CD1c-positive myeloid dendritic cell (primary cell): ENCODE measurements at regions not wholly inside any gene's neighbourhood (a gene's known extent, or its start where the extent isn't known, plus 50 kb on each side); places are given as distances from the start of the nearest gene placed in this dataset.
"Not testable (repeated sequence)": the region's sequence is repeated elsewhere in the genome, so short reads cannot be mapped to it uniquely, and the experiment has no call there.

Experiments
- DNase-seq: peaks from one replicate; pipeline ENCODE4 v3.0.0-alpha.2; 2016; ENCODE audit errors: extremely low spot score

DNA sequence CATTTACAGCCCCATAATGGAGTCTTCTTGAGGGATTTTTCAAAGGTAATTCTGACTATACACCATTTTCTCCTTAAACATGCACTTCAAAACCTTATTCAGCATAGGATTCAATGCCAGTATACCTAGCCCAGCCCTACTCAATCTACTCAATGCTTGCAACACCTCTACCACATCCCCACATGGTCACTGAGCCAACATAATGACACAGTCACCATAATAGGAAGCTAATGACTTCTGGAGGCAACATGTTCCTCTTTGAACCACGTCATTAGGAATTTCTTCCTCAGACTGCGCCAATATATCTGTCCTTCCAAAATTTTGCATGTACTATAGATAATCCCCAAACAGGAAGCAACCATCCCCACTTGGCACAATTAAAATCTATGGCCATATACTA is 153.9 kb upstream of the SETMAR start:
- DNase-seq: no peak

DNA sequence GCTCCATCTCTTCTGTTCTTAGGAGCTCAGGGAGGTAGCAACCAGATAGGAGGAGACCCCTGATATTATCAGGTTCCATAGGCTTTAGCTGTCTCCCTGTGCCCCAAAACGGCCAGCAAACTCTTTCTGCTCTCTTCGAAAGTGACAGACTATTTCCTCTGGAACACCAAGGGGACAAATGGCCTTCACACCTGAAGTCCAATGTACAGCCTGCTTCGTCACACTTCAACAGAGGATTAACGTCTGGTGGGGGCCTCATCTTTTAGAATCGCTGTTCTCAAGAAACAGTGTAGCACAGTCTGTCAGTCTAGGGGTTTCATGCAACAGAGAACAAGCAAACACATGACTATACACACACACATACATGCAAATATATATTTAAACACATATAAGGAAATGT is 152.4 kb upstream of the SETMAR start:
- DNase-seq: no peak

DNA sequence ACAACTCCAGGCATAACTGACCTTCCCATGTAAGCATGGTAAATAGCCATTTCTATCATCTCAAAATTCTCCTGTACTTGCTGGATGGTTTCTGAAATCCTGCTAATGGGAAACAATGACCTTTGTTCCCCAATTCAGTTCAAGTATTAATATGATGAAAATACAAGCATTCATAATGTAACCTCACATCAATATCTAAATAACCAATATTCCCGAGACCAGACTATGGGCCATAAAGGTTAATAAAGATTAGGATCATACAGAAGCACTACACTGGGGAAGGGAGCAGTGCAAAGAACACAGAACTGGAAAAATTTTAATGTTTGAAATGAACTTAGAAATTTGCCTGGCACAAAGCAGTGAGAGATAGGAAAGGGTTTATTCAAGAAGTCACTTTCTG is 151.3 kb upstream of the SETMAR start:
- DNase-seq: no peak

DNA sequence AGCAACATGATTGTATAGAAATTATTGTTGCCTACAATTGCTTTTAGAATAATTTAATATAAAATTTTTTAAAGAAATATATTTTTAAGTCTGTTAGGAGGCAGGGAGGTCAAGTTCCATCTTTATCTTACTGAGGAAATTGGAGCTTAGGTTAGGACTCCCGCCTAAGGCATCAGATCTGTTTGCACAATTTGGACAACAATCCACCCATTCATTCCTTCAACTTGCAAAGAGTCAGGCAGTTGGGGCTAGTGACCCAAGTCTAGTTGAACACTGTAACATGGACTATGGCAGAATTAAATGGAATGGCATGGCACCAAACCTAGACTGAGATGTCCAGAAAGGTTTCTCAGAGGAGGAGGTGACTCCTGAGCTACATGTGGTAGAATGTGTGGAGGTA is 149.4 kb upstream of the SETMAR start:
- no peak for DNase-seq

DNA sequence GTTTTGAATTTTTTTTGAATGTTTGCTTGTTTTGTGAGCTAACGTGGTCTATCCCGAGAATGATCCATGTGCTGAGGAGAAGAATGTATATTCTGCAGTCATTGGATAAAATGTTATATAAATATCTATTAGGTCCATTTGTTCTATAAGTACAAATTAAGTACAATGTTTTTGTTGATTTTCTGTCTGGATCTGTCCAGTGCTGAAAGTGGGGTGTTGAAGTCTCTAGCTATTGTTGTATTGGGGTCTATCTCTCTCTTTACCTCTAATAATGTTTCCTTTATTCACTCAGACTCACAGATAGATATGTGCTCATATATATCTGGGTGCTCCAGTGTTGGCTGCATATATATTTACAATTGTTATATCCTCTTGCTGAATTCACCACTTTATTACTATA is 144.8 kb upstream of the SETMAR start:
- DNase-seq: no peak

DNA sequence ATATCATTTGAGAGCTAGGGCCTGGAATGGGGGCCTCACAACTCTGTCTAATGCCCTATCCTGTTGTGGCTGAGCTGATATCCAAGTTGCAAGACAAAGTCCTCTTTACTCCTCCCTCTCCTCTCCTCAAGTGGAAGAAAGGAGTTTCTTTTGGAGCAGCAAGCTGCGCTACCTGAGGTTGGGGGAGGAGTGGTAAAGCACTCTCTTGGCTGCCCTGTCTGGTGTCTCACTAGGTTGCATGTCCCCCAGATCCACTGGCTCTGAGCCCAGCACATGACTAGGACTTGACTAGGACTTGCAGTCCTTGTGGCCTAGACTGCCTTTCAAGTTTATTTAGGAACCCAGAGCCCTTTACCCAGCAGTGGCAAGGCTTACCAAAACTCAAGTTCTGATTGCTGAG is 141.1 kb upstream of the SETMAR start:
- DNase-seq: no peak

DNA sequence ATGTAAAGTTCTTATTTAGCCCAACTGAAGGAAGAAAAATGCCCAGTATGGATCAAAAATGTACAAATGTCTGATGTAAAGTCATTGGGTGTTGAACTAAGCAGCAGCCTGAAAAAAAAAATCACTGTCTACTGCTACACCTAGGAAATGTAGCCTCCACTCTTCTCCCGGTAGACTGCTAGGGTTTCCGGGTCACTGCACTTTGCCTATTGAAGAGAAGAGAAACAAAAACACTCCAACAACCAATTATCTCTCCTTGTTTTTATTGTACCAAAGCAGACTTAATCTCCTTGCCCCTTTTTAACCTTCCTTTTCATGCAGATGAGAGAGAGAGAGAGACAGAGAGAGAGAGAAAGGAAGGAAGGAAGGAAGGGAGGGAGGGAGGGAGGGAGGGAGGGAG is 140.2 kb upstream of the SETMAR start:
- no peak for DNase-seq

DNA sequence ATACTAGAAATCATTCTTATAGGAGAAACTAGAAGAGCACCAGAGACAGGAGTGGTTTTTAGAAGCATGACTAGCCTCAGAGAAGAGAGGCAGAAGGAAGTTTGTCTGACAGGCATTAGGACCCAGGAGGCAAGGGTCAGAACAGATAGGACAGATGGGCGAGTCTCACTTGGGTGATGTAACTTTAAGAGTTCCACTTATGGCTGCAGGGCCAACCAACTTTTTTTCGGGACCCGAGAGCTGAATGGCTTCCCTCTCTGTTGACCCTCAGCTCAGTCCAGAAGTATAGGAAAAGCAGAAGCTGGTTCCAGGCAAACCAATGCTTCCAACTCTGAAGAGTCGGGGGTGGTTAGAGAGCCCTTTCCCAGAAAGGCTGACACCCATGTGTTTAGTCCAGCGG is 136.6 kb upstream of the SETMAR start:
- DNase-seq: no peak

DNA sequence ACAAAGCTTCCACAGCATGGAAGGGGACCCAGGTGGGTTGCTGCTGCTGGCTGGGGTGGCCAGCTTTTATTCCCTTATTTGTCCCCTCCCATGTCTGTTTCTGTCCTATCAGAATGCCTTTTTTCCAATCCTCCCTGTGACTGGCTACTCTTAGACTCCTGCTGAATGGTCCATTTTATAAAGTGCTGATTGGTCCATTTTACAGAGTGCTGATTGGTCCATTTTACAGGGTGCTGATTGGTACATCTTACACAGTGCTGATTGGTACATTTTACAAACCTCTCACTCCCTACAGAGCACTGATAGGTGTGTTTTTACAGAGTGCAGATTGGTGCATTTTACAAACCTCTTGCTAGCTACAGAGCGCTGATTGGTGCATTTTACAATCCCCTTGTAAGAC is 135.9 kb upstream of the SETMAR start:
- not testable (repeated sequence) for DNase-seq

DNA sequence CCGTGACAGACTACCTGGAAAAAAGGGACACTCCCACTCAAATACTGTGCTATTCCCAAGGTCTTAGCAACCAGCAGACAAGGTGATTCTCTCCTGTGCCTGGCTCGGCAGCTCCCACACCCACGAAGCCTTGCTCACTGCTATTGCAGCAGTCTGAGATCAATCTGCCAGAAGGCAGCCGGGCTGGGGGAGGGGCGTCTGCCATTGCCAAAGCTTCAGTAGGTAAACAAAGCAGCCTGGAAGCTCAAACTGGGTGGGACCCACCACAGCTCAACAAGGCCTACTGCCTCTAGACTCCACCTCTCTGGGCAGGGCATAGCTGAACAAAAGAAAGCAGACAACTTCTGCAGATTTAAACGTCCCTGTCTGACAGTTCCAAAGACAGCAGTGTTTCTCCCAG is 128.4 kb upstream of the SETMAR start:
- no peak for DNase-seq

DNA sequence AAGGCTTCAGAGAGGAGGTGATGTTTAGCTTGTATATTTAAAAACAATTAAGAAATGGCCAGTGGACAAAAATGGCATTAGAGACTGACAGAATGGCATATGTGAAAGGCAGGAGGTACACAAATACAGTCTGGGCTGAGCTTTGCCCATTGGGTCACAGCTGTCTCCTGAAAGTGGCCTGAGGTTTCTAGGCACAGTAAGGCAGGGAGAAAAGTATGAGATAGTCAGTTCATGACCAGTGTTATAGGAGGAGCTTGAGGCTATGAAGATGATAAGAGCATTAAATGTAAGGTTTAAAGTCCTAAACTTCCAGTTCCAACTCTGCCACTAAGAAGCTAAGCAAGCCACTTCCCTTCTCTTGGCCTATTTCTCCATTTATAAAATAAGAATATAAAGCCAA is 111.2 kb upstream of the SETMAR start:
- DNase-seq: no peak

DNA sequence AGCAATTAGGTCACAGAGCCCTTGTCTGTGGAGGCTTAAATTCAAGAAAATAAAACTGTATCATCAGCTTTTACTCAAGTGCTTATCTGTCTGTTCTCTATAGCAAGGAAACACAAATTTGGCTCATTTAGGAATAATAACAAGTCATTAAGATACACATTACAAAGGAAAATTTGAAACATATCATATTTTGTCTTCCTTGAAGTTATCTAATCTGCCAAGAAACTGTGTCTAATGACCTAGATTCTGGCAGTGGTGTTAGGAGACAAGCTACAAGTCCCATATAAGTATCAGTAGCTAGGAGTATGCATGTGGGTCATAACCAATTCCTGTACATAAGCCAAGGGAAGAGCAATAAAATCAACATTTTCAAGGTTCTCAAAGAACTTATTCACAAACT is 108.2 kb upstream of the SETMAR start:
- DNase-seq: no peak

DNA sequence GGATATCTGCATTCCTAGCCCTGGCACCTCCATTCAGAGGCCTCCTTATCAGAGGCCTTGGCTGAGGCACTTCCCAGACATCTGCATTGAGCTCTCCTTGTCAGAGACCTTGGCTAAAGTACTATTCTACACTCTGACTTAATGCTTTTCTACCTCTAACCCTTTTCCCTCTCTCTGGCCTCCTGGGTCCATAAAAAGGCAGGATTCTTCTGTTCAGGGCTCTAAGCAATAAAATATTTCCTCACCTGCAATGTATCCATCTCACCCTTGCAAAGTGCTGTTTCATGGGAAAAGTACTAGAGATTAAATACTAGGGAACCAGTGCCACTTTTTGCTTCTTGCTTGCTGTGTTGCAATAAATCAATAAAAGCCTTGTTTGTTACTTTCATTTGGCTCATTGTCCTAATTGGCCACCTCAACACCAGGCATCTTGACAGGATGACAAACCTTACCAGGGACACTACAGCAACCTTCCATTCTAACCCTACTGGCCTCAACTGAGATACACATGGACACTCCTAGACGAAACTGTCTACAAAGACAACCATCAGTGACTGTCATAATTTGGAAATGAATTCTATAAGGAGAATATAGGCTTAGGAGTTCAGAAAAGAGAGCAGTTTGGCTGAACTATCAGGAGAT is 106.5 kb upstream of the SETMAR start:
- no peak for DNase-seq

DNA sequence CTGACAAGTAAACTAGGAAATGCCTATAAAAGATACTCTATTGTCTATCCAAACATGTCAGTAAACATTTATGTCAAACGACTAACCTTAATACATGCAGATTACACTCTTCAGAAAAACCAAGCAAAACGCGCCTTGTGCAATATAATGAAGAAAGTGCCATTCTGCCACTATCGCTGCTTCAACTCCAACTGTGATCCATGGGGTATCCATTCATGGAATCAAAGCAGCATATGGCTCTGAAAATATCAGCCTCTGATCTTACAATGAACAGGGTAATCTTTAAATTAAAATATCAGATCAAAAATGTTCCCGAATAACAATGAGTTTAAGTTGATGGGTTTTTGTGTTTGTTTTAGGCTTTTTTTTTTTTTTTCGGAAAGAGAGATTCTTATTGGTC is 105.5 kb upstream of the SETMAR start:
- no peak for DNase-seq

DNA sequence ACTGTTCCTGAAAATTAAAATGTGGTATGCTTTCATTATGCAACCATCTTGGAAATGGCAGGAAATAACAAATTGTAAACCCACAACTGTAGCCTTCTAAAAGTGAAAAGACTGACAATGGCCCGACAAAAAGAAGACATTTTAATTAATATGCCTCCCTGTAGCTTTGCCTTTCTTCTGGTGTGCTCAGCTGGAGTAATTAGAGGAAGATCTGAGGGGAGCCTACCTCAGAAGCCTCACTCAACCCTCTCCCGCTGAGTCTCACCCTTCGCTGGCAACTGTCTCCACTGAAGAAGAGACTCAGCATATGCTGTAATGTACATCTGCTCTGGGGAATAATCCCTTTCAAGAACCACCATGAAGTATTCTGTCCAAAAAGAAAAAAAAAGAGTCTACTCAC is 104.7 kb upstream of the SETMAR start:
- no peak for DNase-seq

DNA sequence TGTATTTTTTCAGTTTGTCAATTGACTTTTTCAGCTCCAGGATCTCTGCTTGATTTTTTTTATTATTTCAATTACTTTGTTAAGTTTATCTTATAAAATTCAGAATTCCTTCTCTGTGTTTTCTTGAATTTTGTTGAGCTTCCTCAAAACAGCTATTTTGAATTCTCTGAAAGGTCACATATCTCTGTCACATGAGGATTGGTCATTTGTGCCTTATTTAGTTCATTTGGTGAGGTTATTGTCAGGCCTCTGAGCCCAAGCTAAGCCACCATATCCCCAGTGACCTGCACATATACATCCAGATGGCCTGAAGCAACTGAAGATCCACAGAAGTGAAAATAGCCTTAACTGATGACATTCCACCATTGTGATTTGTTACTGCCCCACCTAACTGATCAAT is 98.4 kb upstream of the SETMAR start:
- DNase-seq: not testable (repeated sequence)

DNA sequence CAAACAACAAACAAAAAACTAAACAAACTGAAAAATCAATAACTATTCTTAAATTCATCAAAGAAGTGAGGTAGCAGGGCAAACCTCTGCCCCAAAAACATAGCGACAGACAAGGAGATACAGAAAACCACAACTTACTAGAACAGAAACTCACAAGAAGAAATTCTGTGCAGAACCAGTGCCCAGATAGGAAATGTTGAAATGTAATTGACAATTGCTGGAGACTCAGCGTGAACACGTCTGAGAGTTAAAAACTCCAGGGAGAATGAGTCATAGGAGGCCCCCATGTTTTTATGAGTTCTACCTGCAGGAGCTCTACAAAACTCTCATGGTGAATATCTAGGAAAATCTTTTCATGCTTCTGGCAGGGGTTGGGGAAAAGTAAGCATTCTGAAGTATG is 95.5 kb upstream of the SETMAR start:
- no peak for DNase-seq

DNA sequence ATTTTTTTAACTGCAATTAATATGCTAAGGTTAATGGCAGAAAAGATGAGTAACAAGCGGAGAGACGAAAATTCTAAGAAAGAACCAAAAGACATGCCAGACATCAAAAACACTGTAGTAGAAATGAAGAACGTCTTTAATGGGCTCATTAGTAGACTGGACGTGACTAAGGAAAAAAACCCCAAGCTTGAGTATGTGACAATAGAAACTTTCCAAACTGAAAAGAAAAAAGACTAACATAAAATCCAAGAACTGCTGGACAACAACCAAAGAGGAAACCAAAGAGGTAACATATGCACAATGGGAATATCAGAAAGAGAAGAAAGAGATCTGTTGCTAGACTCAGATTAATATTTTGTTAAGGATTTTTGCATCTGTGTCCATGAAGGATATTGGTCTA is 94.6 kb upstream of the SETMAR start:
- DNase-seq: no peak

DNA sequence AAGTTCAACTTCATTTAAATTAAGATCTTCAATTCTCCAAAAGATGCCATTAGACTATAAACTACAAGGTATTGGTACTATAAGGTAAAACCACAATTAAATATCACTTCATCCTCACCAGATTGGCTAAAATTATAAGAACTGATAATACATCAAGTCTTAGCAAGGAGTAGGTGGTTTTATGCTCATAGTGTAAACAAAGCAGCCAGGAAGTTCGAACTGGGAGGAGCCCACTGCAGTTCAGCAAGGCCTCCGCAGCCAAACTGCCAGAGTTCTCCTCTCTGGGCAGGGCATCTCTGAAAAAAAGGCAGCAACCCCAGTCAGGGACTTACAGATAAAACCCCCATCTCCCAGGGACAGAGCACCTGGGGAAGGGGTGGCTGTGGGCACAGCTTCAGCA is 91.6 kb upstream of the SETMAR start:
- DNase-seq: no peak

DNA sequence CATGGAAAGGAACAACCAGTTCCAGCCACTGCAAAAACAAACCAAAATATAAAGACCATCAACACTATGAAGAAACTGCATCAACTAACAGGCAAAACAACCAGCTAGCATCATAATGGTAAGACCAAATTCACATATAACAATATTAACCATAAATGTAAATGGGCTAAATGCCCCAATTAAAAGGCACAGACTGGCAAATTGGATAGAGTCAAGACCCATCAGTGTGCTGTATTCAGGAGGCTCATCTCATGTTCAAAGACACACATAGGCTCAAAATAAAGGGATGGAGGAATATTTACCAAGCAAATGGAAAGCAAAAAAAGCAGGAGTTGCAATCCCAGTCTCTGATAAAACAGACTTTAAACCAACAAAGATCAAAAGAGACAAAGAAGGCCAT is 89.7 kb upstream of the SETMAR start:
- DNase-seq: not testable (repeated sequence)

DNA sequence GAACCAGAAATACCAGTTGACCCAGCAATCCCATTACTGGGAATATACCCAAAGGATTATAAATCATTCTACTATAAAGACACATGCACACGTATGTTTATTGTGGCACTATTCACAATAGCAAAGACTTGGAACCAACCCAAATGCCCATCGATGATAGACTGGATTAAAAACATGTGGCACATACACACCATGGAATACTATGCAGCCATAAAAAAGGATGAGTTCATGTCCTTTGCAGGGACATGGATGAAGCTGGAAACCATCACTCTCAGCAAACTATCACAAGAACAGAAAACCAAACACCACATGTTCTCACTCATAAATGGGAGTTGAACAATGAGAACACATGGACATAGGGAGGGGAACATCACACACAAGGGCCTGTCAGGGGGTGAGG is 86.2 kb upstream of the SETMAR start:
- not testable (repeated sequence) for DNase-seq

DNA sequence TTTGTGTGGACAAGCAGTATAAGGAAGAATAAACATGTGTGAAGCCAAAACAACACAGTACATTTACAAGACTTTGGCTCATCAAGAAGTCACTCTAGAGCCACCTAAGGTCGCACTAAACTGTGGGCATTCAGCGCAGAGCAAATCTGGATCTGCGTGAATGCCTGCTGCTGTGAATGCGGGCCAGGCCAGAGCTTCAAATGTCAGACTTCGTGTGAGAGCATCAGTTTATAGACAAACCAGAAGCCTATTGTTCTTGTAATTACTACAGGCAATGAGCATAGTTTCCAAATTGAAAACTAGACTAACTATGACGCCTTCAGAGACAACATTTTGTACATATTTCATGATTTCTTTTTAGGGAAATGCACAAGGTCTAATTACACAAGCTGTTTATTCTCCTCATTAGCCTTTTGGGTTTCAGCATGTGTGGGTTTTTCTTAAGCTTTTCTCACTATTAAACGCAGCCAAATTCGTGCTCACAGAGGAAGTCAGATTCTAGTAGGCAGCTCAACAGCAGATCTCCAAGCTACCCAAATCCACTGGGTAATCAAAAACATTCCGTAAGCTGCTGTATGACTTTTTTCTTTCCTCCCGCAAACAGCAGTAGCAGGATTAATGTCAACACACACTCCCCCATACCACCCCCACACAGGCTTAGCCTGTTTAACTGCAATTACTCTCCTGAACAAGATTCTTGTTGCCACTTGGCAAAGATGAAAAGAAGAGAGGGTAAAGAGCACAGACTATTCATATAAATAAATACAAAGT is 84.5 kb upstream of the SETMAR start:
- no peak for DNase-seq

DNA sequence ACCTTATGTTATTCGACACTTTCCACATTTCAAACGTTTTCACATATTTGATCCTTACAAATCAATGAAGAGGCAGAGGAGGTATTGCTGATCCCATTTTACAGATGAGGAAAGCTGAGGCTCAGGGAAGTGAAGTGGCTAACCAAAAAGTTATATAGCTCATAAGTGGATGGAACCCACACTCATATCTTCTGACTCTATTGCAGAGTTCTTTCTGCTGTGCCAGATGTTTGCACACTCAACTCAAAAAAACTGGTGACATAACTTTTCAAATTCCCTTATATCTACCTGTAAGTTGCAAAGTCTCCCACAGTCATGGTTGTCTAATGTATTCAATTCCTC is 84.0 kb upstream of the SETMAR start:
- DNase-seq: no peak

DNA sequence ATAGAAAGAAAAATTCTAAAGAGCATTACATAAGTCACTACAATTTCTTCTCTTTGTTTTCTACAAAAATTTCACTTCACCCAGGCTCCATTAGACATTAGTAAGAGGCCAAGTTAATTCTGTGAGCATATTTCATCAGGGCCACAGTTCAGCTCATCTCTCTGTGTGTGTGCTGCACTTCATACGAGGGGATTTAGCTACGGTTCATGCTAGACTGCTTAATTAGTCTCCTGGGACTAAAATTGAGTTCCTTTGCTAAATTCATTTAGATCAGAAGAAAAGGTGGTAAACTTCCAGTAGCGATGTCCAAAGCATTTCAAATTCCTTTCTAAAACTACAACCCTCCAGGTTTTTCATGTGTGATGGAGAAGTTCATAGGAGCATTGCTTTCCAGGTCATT is 83.1 kb upstream of the SETMAR start:
- no peak for DNase-seq
